ENCODE measurements at regions not wholly inside any gene's neighbourhood (a gene's known extent, or its start where the extent isn't known, plus 50 kb on each side); places are given as distances from the start of the nearest gene placed in this dataset.
A peak's percentile ranks its signal among the peaks of the same experiment; 100 is the strongest.
"Not testable (repeated sequence)": the region's sequence is repeated elsewhere in the genome, so short reads cannot be mapped to it uniquely, and the experiment has no call there.

DNA sequence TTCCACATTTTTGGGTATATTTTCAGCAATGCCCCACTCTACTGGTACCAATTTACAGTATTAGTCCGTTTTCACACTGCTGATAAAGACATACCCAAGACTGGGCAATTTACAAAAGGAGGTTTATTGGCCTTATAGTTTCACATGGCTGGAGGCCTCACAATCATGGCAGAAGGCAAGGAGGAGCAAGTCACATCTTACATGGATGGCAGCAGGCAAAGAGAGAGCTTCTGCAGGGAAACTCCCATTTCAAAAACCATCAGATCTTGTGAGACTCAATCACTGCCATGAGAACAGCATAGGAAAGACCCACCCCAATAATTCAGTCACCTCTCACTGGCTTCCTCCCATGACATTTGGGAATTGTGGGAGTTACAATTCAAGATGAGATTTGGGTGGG is 722.9 kb downstream of the NTRK3 start:
- DNase-seq (ENCODE audit: low spot score), result not testable (repeated sequence)

GRCh38 chr15:87528873-87529272 is 727.7 kb downstream of the NTRK3 start:
- DNase-seq (ENCODE audit: low spot score), result no peak

DNA sequence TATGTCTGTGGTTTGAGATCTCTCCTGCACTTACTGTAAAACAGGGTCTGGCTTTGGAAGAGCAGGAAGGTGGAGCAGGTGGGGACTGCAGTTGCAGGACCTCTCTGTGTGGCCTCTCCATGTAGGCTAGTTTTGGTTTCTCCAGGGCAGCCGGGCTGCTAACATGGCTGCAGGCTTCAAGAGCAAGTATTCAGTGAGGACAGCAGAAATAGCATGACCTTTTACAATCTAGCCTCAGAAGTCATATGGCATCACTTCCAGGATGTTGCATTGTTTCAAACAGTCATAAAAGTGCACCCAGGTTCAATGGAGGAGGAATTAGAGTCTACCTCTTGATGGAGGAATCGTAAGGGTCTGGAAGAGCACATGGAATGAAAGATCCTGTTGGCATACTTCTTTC is 728.7 kb downstream of the NTRK3 start:
- no peak for DNase-seq (ENCODE audit: low spot score)

GRCh38 chr15:87527416-87527815 is 729.1 kb downstream of the NTRK3 start:
- peak; percentile 81 for DNase-seq (ENCODE audit: low spot score)

DNA sequence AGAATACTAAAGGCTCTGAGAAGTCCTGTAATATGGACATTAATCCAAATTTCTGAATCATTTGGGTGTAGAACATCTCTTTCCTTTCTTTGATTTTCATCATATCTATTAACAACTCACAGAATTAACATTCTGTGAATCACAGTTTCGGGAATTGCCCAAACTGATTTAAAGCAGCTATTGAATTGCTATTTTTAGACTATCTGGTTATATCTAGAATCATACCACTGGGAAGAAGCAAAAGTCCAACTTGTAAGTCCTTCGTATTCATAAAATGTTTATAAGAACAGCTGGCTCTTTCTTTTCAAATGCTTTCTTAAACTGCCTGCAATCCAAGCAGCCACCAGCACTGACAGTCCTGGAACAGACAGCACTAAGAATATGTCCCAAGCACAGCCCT is 733.0 kb downstream of the NTRK3 start:
- no peak for DNase-seq (ENCODE audit: low spot score)

GRCh38 chr15:87522997-87523396 is 733.5 kb downstream of the NTRK3 start:
- no peak for DNase-seq (ENCODE audit: low spot score)

- DNase-seq (ENCODE audit: low spot score), result no peak
Measured at GRCh38 chr15:87518957-87519356, 737.6 kb downstream of the NTRK3 start.

- no peak for DNase-seq (ENCODE audit: low spot score)
Measured at GRCh38 chr15:87508086-87508485, 748.5 kb downstream of the NTRK3 start.

GRCh38 chr15:87502173-87502572 is 754.4 kb downstream of the NTRK3 start:
- DNase-seq (ENCODE audit: low spot score), result no peak

GRCh38 chr15:87500240-87500639 is 756.3 kb downstream of the NTRK3 start:
- no peak for DNase-seq (ENCODE audit: low spot score)

GRCh38 chr15:87498560-87498959 is 758.0 kb downstream of the NTRK3 start:
- peak; percentile 5 for DNase-seq (ENCODE audit: low spot score)

GRCh38 chr15:87496795-87497194 is 759.7 kb downstream of the NTRK3 start:
- no peak for DNase-seq (ENCODE audit: low spot score)

GRCh38 chr15:87496109-87496508 is 760.4 kb downstream of the NTRK3 start:
- DNase-seq (ENCODE audit: low spot score), result no peak

DNA sequence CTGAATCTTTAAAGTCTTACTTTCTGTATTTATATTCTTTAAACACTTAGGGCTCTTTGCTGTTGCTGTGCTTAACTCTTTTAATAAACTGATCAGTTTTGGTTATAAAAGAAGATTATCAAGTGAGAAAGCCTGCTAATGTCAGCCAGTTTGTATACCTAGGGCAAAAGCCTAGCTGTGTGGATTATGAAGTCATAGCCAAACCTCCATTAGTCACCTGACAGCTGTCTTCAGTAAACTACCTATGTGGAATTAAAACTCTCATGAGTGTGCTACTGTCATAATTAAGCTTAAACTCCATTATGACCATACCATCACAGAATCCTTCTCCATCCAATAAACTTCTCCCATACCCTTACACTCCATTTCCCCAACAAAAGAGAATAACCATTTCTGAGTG is 762.7 kb downstream of the NTRK3 start:
- no peak for DNase-seq (ENCODE audit: low spot score)

DNA sequence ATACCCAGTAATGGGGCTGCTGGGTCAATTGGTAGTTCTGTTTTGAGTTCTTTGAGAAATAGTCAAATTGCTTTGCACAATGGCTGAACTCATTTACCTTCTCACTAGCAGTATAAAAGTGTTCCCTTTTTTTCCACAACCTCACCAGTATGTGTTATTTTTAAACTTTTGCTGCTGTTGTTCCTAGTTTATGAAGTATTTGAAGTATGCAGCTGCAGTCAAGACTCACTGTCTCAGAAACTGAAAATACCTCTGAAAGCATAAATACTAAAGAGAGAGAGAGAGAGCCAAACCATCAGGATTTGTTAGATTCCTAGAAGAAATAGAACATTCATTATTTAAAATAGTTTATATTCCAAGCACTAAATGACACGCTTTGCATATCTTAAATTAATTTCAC is 764.2 kb downstream of the NTRK3 start:
- no peak for DNase-seq (ENCODE audit: low spot score)

DNA sequence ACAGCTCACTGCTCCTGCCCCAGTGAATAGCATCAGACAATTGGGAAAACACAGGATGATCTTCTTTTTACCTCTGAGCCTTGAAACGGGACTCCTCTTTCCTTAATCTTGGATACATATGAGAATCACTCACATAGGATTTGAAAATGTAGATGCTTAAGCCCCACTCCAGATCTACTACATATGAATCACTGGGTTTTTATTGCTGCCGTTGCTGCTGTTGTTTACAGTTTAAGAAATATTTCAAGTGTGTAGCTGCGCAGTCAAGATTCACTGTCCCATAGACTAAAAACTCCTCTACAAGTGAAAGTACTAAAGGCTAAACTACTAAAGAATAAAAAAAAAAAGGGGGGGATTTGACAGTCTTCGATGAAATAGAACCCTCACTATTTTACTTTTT is 765.9 kb downstream of the NTRK3 start:
- no peak for DNase-seq (ENCODE audit: low spot score)

- no peak for DNase-seq (ENCODE audit: low spot score)
Measured at GRCh38 chr15:87489902-87490665, 766.5 kb downstream of the NTRK3 start.

GRCh38 chr15:87489456-87489855 is 767.1 kb downstream of the NTRK3 start:
- no peak for DNase-seq (ENCODE audit: low spot score)

- DNase-seq (ENCODE audit: low spot score), result no peak
Measured at GRCh38 chr15:87487484-87487883, 769.1 kb downstream of the NTRK3 start.

DNA sequence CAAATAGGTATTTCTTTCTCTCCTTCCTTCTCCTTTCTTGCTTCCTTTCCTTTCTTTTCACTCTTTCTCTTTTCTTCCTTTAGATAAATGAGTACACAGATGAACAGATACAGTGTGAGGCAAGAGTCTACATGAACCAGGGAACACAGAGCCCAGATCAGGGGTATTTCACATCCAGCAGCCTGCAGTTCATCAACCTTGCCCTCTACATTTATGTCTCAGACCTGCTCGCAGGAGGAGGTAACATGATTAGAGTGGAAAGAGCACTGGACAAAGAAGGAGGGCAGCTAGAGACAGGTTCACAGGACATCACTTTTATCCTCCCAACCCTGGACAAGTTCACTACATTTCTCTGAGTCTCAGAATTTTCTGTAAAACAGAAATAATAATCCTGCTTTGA is 773.1 kb downstream of the NTRK3 start:
- no peak for DNase-seq (ENCODE audit: low spot score)

DNA sequence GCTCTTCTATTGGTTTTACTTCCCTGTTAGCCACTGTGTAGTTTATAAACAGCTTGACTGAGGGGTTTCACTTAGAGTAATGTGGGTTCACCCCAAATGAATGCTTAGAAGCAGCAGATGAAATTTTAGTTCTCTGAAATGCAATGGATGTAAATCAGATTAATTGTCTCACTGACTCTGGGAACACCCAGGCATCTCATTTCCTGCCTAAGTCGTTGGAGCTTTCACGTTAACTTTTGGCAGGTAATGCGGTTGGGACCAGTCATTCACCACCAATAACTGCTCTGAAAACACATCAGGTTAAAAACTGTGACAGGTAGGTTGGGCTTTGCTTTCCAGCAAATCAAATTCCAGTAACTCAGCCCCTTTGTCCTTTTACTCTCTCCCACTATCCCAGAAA is 775.4 kb downstream of the NTRK3 start:
- peak; percentile 12 for DNase-seq (ENCODE audit: low spot score)

- DNase-seq (ENCODE audit: low spot score), result no peak
Measured at GRCh38 chr15:87478687-87479072, 777.9 kb downstream of the NTRK3 start.

DNA sequence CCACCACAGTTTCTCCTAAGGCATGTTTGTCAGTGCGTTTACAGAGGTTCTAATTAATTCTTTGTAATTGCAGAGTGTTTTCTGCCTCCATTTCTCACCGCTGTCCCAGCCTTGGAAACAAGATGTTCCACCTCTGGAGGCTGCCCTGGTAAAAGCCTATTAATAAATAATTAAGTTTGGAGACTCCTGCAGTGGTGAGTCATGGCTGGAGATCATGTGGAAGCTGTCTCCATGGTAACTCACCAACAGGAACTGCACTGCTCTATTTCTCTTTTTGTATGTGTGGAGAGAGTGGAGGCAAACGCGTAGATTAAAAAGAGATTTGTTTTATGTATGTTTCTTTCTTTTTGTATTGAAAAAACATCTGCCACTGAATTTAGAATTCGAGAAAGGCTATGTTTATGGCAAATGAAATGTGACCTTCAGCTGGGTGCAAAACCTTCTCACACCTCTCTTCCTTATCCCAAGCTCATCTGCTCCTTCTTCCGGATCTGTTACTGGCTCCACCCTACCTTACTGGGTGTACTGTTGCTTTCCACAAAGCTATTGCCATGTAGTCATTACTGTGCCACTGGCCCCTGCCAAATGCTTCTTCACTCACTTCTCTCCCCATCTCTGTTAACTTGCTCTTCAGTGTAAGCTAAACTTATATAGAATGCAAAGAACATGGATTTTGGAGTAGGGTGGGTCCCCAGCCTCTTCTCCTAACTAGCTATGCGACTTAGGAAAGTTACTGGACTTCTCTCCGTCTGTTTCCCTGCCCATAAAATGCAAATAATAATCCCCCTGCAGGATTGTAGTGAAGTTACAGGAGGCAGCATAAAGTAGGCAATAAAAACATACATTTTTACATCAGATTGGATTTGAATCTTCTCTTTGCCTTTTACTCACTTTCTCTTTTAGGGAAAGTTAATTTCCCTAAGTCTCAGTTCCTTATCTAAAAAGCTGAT is 778.5 kb downstream of the NTRK3 start:
- peak; percentile 96 for DNase-seq (ENCODE audit: low spot score)
